SU-DHL-6 (cell line): ENCODE measurements at regions not wholly inside any gene's neighbourhood (a gene's known extent, or its start where the extent isn't known, plus 50 kb on each side); places are given as distances from the start of the nearest gene placed in this dataset.

Experiments
- H2AFZ ChIP-seq: fragments of 200-600 bp; sonication (generic); 2 replicates; pipeline ENCODE4 v1.6.1; 2014; ENCODE audit warnings: low read depth, mild to moderate bottlenecking, moderate library complexity, mixed read lengths, antibody characterized with exemption, low read length; ENCODE audit not compliant: severe bottlenecking
- H3F3A ChIP-seq: fragments of 200-600 bp; shearing (Covaris generic); 2 replicates; pipeline ENCODE4 v1.6.0; 2016; ENCODE audit warnings: antibody characterized with exemption, mild to moderate bottlenecking; ENCODE audit not compliant: insufficient read depth
- H3K27ac ChIP-seq: fragments of 200-600 bp; sonication (generic); 2 replicates; pipeline ENCODE4 v1.5.1; 2016; ENCODE audit warnings: low read depth, mild to moderate bottlenecking, low read length, moderate library complexity, mixed read lengths
- H3K27me3 ChIP-seq: fragments of 200-600 bp; sonication (generic), shearing (Covaris generic); 2 replicates; pipeline ENCODE4 v1.6.0; 2014; ENCODE audit warnings: mild to moderate bottlenecking, low read length
- H3K36me3 ChIP-seq: fragments of 200-600 bp; sonication (generic); 2 replicates; pipeline ENCODE4 v1.6.1; 2014; ENCODE audit warnings: mild to moderate bottlenecking, low read length, mixed read lengths
- H3K4me2 ChIP-seq: fragments of 300-600, 200-600 bp; shearing (Covaris generic), sonication (generic); 2 replicates; pipeline ENCODE4 v1.6.0; 2014; ENCODE audit warnings: low read length, low read depth, mild to moderate bottlenecking; ENCODE audit not compliant: poor library complexity, severe bottlenecking
- H3K4me3 ChIP-seq: fragments of 200-600 bp; sonication (generic); 2 replicates; pipeline ENCODE4 v1.5.1; 2014; ENCODE audit warnings: antibody characterized with exemption, low read length, mild to moderate bottlenecking, mixed read lengths; ENCODE audit not compliant: insufficient read depth, poor library complexity, severe bottlenecking
- H3K79me2 ChIP-seq: fragments of 200-600 bp; sonication (generic); 2 replicates; pipeline ENCODE4 v1.6.1; 2014; ENCODE audit warnings: mild to moderate bottlenecking, low read length, moderate library complexity; ENCODE audit not compliant: insufficient read depth
- H3K9ac ChIP-seq: fragments of 200-600 bp; sonication (generic); 2 replicates; pipeline ENCODE4 v1.7.0; 2014; ENCODE audit warnings: mild to moderate bottlenecking, low read length
- H3K9me2 ChIP-seq: fragments of 200-600 bp; sonication (generic); replicated peaks from 2 replicates; pipeline ENCODE4 v1.6.1; 2014; ENCODE audit warnings: low read length; ENCODE audit not compliant: insufficient read depth
- H3K9me3 ChIP-seq: fragments of 200-600 bp; sonication (generic); 2 replicates; pipeline ENCODE4 v1.6.1; 2014; ENCODE audit warnings: low read length, mixed read lengths; ENCODE audit not compliant: insufficient read depth
- H4K20me1 ChIP-seq: fragments of 200-600 bp; sonication (generic); 2 replicates; pipeline ENCODE4 v1.6.1; 2014; ENCODE audit warnings: low read depth, mild to moderate bottlenecking, antibody characterized with exemption, low read length, moderate library complexity, mixed read lengths
- CTCF ChIP-seq: fragments of 200-600 bp; sonication (generic); IDR thresholded peaks from one replicate; pipeline ENCODE4 v1.5.1; 2017; ENCODE audit warnings: antibody characterized with exemption, mild to moderate bottlenecking, low read length, moderate library complexity; ENCODE audit not compliant: insufficient read depth, poor library complexity, severe bottlenecking
- EZH2phosphoT487 ChIP-seq: fragments of 200-600 bp; sonication (generic), shearing (Covaris generic); conservative IDR thresholded peaks from 2 replicates; pipeline ENCODE4 v1.6.1; 2018; ENCODE audit warnings: mild to moderate bottlenecking, antibody characterized with exemption, low read length, moderate library complexity, mixed read lengths

- H3K27ac ChIP-seq: no peak overlapping the region
- H3K79me2 ChIP-seq: no peaks in the 10 kb centered on the region
Observed at GRCh38 chr5:68757626-68758212, 336.1 kb upstream of the SLC30A5 start.

GRCh38 chr5:68759593-68759992 is 334.2 kb upstream of the SLC30A5 start:
- H3K36me3 ChIP-seq: no peaks in the 10 kb centered on the region
- no peak overlapping the region for H2AFZ ChIP-seq
- no peaks in the 10 kb centered on the region for H4K20me1 ChIP-seq
- no peak overlapping the region for H3K4me2 ChIP-seq
- TF ChIP-seq CTCF (no peak), EZH2phosphoT487 (no peak)
- no peaks in the 10 kb centered on the region for H3K79me2 ChIP-seq
- no peaks in the 10 kb centered on the region for H3K27me3 ChIP-seq
- H3F3A ChIP-seq: no peaks in the 10 kb centered on the region
- no peaks in the 10 kb centered on the region for H3K9me2 ChIP-seq
- no peak overlapping the region for H3K4me3 ChIP-seq
- H3K9ac ChIP-seq: no peak overlapping the region
- no peaks in the 10 kb centered on the region for H3K9me3 ChIP-seq
- H3K27ac ChIP-seq: no peak overlapping the region

More at GRCh38 chr5:68757626-68758212, 336.1 kb upstream of the SLC30A5 start:
- H3F3A ChIP-seq: no peaks in the 10 kb centered on the region
- H3K4me3 ChIP-seq: no peak overlapping the region
- H3K9me3 ChIP-seq: no peaks in the 10 kb centered on the region
- H3K9ac ChIP-seq: no peak overlapping the region
- no peaks in the 10 kb centered on the region for H3K36me3 ChIP-seq
- no peaks in the 10 kb centered on the region for H3K9me2 ChIP-seq
- TF ChIP-seq EZH2phosphoT487 (no peak), CTCF (no peak)
- no peak overlapping the region for H3K4me2 ChIP-seq
- H3K27me3 ChIP-seq: no peaks in the 10 kb centered on the region
- no peaks in the 10 kb centered on the region for H4K20me1 ChIP-seq
- H2AFZ ChIP-seq: no peak overlapping the region

GRCh38 chr5:68762201-68762600 is 331.6 kb upstream of the SLC30A5 start:
- H3K27me3 ChIP-seq: no peaks in the 10 kb centered on the region
- H3K36me3 ChIP-seq: no peaks in the 10 kb centered on the region
- no peak overlapping the region for H3K27ac ChIP-seq
- H3K9me2 ChIP-seq: no peaks in the 10 kb centered on the region
- no peak overlapping the region for H3K9ac ChIP-seq
- no peak overlapping the region for H2AFZ ChIP-seq
- no peaks in the 10 kb centered on the region for H3K79me2 ChIP-seq
- H3K4me2 ChIP-seq: no peak overlapping the region
- H3K9me3 ChIP-seq: no peaks in the 10 kb centered on the region
- no peaks in the 10 kb centered on the region for H3F3A ChIP-seq
- H4K20me1 ChIP-seq: no peaks in the 10 kb centered on the region
- TF ChIP-seq EZH2phosphoT487: no peak
- TF ChIP-seq CTCF: no peak
- H3K4me3 ChIP-seq: no peak overlapping the region
